GM18909 (cell line): ENCODE measurements at regions not wholly inside any gene's neighbourhood (a gene's known extent, or its start where the extent isn't known, plus 50 kb on each side); places are given as distances from the start of the nearest gene placed in this dataset.
"Not testable (repeated sequence)": the region's sequence is repeated elsewhere in the genome, so short reads cannot be mapped to it uniquely, and the experiment has no call there.

ENCODE experiments used
- ATAC-seq: cut with Tn5 transposase; IDR thresholded peaks from one replicate; pipeline ENCODE4 v1.9.1; 2021; ENCODE audit warnings: mild to moderate bottlenecking; ENCODE audit not compliant: unreplicated experiment, poor library complexity

DNA sequence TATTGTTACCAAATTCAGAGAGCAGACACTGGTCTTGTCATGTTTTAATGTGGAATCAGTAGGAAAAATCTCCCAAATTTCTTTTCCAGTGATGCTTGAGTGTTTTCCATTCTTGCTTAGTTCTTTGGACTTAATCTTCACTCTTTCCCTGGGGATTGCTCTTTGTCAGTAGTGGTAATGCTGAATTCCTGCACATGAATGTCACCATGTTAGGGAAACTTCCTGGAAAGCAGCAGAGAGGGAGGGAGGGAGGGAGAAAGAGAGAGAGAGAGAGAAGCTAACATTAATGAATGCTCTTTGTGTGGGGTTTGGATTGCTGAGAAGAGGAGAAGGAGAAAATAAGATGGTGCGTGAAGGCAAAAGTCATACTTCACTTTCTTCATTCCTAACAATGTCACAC, 295.3 kb upstream of the COBL start:
- ATAC-seq = no peak

GRCh38 chr7:51607447-51607846, 290.8 kb upstream of the COBL start:
- ATAC-seq = no peak

DNA sequence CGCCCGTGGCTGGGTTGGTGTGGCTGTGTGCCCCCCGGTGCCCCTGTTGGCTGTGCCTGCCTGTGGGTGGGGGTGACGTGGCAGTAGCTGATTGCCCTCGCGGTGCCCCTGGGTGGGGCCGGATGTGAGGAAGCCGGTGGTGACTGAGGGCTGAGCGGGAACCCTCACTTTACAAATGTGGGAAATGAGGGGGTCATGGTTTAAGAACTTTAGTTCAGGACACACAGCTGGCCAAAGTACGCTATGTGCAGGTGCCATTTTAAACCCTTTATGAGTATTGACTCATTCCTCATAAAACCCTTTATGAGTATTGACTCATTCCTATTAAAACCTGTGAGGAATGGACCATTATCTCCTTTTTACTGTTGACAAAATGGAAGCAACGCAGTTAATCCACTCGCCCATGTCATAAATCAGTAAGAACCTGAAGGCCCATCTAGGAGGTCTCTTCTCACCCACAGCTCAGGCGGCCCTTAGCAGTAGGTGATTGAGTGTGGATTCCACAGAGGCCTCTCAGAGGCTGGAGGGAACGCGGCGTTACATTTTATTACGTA, 290.1 kb upstream of the COBL start:
- no peak for ATAC-seq

DNA sequence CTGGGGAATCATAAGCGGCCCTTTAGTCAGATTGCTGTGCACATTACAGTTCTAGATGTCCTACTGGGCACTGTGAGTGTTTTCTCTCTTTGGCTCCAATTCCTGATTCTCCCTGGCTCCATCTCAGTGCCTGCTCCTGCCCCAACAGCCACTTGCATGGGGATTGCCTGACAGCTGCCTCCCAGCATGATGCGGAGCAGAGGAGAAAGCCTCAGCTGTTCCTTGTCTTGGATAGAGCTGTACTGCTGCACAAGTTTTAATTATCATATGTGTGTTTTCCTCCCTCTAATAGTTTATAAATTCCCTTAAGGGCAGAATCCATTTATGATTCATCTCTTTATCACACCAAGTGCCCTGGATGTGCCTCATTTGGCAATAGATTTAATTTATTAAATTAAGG, 285.8 kb upstream of the COBL start:
- no peak for ATAC-seq

DNA sequence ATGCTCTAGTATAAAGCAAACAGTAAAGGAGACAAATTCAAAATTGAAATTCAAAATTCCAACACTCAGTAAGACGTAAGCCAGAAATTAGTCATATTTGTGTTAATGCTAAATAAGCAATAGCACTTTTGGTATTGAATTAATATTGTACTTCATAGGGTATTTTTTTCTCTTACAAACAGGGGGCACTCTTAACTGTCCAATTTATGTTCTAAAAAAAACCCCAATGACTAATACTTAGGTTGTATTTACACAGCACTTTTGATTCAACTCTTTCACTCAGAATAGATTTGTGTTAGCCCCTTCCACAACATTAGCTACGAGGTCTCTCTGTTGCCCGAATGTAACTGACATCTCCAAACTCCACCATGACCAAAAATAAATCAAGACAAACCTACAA, 284.9 kb upstream of the COBL start:
- ATAC-seq = no peak

GRCh38 chr7:51599935-51600334, 283.3 kb upstream of the COBL start:
- ATAC-seq = not testable (repeated sequence)

DNA sequence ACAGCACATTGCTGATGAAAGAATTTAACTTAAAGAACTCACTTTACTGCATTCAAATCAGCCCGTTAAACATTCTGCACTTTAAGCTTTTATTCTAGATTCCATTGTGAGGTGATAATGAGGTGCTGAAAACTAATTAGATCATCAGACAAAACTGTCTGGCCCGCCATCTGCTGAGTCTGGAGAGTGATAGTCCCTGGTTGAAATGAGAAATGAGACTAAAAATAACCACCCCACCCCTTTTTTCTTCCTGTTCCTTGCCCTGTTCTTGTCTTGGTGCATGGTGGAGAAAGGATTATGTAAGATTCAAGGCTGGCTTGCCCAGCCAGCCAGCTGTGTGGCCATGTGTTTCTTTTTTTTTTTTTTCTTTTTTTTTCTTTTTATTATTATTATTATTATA, 277.0 kb upstream of the COBL start:
- ATAC-seq = no peak

DNA sequence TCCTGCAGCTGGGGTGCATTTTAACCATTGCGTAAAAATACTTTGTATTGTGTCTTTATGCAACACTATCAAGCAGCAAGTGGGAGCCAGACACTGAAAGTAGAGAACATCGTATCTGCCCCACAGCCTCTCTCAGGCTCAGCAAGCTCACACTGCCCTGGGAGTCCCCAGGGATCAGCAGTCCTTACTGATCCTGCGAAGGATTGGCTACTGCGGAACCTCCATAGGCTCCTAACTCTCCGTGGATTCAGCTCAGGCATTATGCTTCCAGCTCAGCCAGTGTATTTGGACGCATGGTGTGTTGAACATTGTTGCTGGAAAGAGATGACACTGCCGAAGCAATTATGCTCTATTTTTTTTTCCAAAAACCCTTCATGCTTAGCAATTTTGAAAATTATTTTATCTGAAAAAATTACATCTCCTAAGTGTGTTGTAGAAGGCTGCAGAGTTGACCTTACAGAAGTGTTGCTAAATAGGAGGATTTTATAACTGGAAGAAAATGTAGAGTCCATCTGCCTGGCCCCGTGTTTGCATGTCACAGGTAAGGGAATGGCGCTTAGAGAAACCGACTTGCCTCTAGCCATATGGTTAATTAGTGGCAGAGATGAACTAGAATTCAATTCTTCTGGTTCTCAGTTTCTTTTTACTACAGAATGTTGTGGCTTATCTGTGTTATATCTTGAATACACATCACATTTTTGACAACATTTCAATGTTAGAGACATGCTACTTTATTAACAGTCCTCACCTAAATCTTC, 276.4 kb upstream of the COBL start:
- ATAC-seq = no peak

- no peak for ATAC-seq
These were observed 274.6 kb upstream of the COBL start for GRCh38 chr7:51591223-51591622.

GRCh38 chr7:51590746-51591145, 274.1 kb upstream of the COBL start:
- no peak for ATAC-seq

- ATAC-seq = no peak
These were observed 272.5 kb upstream of the COBL start for GRCh38 chr7:51589111-51589510.

DNA sequence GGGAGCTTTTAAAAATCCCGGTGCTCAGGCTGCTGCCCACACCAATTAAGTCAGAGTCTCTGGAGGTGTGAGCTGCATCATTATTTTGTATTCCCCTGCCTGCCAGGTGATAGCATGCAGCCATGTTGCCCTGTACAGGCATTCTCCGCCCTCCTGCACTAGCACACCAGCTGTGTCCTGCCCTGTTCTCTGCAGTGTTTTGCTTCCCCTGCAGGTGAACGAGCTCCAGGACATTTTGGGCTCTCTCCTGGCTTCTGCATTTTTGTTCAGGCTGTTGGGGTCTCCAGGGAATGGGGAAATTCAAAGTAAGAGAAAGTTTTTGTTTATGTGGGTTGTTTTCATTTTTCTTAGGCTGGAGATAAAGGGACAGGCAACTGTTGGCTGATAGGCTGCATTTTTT, 271.0 kb upstream of the COBL start:
- ATAC-seq = no peak

GRCh38 chr7:51577390-51577789, 260.8 kb upstream of the COBL start:
- no peak for ATAC-seq

DNA sequence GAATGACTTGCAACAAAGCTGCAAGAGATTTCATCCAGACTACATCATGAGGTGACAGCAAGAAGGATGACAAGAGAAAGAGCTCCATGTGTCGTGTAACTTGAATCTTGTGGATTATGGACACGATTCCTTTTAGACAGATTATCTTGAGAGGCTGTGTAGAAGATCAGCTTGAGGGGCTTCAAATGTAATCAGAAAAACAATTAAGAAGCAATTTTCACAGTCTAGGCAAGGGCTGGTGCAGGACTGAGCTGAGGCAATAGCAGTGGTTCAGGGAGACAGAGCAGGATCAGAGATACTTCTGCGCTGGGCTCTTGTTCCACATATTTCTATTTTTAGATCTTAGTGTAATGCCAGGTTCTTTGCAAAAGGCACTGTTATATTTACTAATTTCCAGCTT, 253.0 kb upstream of the COBL start:
- no peak for ATAC-seq

DNA sequence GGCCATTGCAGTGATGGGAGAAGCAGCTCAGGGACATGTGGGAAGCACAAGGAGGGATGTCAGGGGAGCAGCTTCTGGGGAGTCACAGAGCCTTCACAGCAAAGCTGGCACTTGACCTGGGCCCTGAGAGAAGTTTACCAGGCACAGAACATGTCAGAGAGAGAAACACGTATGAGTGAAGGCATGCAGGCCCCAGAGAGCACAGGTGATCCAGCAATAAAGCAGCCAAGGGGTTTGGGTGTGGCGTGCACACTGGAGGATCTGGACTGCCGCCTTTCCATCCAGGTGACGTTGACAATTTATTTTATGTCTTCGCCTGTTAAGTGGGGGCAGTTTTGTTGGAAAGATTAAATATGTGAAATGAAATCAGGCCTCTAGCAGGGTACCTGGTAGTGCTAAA, 252.6 kb upstream of the COBL start:
- ATAC-seq = no peak

- no peak for ATAC-seq
These were observed 234.5 kb upstream of the COBL start for GRCh38 chr7:51551070-51551469.

DNA sequence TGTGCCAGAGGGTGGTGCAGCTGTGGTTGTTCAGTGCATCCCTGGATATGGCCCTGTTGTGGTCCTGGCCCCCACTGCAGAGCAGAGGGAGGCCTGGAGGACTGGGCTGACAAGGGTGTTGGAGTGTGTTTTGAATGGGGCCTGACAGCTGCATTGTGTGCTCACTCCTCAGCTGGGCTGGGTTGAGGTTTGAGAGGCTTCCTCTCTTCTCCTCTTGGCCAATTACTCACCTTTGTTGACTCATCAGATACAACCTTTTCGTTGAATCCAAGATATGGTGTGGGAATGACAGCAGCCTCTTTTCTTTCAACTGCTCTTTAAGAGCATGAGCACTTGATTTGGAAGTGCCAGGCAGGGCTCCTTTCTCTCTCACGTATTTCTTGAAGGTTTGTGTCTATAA, 228.5 kb upstream of the COBL start:
- ATAC-seq = no peak

- no peak for ATAC-seq
These were observed 227.4 kb upstream of the COBL start for GRCh38 chr7:51543801-51544553.

DNA sequence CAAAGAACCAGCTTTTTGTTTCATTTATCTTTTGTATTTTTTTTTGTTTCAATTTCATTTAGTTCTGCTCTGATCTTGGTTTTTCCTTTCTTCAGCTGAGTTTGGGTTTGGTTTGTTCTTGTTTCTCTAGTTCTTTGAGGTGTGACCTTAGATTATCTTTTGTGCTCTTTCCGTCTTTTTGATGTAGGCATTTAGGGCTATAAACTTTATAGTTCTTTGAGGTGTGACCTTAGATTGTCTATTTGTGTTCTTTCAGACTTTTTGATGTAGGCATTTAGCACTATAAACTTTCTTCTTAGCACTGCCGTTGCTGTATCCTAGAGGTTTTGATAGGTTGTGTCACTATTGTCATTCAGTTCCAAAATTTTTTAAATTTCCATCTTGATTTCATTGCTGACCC, 224.3 kb upstream of the COBL start:
- not testable (repeated sequence) for ATAC-seq

GRCh38 chr7:51539840-51540239, 223.2 kb upstream of the COBL start:
- ATAC-seq = no peak

DNA sequence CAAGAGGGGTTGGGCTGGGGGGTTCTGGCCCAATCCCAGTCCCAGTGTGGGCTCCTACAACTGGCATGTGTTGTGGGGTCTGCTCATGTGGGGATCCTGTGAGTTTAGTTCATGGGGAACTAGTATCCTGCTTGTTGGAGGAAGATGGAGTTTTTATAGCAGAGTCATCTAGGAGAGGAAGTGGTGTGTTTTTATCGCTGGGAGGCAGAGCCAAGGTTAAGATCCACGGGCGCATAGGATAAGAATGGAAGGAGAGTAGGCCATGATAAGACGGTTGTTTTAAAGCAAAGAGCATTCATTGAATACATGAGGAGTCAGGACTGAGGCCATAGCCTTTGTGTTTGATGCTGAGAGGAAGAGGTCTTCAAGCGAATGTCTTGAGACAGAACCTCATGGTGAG, 211.6 kb upstream of the COBL start:
- no peak for ATAC-seq
